HK-2 (cell line): ENCODE measurements at regions not wholly inside any gene's neighbourhood (a gene's known extent, or its start where the extent isn't known, plus 50 kb on each side); places are given as distances from the start of the nearest gene placed in this dataset.

ENCODE experiments used
- DNase-seq: peaks from one replicate; pipeline ENCODE4 v3.0.0-alpha.2; 2018; ENCODE audit not compliant: unreplicated experiment

DNA sequence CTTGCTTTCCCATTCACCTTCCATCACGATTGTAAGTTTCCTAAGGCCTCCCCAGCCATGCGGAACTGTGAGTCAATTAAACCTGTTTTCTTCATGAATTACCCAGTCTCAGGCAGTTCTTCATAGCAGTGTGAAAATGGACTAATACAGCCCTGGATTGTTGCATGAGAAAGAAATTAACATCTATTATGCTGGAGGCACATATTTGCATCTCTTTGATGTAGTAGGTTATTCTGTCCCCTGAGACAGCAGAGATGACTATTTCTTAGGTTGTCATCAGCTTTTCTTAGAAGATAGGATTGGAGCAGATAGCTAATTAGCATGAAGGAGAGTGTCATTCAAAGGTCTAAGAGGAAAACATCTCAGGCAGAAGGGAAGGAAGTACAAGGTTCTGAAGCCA lies 166.2 kb downstream of the OMA1 start:
- DNase-seq = no peak

DNA sequence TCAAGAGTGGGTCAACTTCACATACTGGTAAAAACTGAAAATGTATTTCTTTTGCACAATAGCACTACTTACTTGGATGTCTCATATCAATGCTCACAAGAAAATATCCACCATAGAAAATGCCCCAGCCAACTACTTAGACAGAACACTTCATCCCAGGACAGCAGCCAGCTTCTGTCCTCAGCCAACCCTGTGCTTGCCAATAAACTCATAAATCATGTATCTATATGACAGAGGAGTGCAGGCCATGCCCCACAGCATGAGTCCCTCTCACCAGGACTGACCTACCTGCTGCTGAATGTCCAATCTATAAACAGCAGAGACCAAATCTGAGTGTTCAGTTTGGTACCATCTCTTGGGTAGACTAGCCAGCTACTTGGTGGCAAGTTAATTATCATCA lies 179.3 kb downstream of the OMA1 start:
- DNase-seq = no peak

DNA sequence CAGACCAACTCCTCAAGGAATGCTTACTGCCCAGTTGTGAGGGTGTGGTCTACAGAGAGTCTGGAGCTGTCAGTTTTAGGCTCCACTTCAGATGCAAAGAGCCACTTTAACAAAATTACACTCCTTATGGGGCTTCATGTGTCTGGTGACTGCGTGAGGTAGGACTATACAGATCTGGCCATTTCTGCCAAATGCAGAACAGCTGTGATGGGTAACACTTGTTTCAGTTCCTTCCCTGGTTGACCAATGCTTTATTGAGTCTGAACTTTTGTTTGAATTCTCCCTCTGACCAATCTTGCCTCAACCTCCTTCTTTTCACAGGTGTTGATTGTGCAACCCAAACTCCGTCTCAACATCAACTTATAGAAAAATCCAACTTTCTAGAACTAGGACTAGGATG lies 181.2 kb downstream of the OMA1 start:
- DNase-seq = no peak

DNA sequence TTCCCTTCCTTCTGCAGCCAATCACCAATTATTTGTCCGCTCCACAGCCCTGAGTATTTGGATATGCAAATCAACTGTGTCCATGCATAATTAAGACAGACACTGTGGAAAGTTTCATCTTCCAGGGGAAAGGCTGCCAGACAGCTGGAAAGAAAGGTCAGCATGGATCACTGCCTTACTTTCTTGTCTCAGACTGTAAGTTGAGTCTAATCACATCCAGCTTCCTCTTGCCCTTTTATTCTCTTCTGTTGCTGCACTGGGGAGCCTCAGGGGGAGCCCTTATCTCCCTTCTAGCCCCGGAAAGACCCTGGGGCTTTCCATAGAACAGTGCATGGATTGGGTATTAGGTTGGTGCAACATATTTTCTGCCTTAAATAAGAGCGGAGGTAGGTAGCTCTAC lies 182.9 kb downstream of the OMA1 start:
- no peak for DNase-seq

DNA sequence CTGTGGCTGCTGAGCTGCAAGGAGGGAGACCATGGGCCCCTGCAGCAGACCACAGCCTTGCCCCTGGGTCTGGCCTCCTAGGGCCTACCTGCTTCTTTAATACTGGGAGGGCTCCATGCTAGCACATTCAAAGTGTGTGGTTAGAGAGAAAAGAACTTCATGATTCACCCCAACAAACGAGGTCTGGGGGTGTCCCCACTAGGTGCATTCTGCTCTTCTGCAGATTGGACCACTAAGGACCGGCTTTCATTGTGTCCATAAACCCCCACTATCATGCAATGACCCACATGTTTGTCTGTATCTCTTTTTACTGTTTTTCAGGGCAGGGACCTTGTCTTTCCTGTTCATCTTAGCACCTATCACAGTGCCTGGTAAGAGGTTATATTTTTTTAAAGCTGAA lies 185.4 kb downstream of the OMA1 start:
- DNase-seq = no peak

DNA sequence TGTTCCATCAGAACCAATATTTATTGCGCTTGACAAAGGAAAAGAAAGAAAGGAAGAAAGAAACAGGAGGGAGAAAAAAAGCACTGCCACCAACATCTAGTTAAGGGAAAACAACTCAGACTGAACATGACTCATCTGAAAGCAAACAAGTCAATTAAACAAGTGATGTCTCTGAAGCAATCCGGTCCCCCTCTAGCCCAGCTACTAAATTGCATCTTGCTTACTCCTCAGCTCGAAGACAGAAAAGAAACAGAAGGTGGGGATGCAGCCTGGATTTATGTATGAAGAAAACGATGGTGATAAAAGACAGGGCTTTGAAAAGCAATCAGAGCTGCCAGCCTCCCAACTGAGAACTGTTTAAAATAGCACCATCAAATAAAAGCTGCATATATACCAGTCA lies 188.2 kb downstream of the OMA1 start:
- DNase-seq = no peak

DNA sequence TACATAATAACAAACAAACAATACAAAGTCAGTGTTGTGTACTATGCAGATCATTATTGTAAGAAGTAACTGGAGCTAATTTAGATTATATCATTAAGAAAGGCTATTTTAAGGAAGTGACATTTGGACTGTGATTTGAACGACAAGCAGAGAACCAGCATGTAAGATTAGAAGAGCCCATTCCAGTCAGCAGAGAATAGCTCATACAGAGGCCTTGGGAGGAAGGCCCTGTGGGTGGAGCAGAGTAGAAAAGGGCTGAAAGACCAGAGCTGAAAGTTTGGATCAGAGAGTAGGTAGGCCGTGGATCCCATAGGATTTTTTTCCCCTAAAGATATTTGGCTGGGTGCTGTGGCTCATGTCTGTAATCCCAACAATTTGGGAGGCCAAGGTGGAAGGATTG lies 190.1 kb downstream of the OMA1 start:
- no peak for DNase-seq

DNA sequence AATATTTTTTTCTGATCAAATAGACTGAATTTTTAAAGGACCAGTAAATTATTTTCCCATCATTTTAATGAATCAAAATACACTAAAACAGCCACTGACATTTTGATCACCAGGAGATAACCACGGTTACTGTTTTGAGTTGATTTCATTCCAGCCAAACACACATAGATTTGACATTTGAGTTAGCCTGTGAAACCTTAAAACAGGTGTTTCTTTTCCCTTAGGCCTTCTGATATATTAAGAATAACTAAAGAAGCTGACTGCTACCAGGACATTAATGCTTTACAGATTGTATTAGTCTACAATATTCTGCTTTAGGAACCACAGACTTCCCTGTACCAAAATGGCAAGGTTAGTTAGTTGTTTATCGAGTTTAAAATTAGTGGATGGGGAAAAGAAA lies 193.4 kb downstream of the OMA1 start:
- no peak for DNase-seq

DNA sequence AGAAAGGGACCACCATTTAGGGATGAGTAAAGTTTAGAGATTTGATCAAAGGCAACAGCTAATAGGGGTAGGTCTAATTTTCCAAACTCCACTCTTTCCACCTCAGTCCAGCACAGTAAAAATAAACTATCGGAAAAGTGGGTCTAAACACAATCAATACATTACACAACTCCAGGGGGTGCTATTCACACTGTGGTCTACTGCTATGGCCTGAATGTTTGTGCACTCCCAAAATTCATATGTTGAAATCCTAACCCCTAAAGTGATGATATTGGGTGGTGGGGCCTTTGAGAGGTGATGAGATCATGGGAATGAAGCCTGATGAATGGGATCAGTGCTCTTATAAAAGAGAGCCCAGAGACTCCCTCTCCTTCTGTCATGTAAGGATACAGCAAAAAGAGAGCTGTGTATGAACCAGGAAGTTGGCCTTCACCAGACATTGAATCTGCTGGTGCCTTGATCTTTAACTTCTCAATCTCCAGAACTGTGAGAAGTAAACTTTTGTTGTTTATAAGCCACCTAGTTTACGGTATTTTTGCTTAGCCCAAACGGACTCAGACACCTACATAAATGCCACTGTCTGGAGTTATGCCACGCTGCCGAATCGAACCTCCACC lies 193.9 kb downstream of the OMA1 start:
- DNase-seq = no peak

DNA sequence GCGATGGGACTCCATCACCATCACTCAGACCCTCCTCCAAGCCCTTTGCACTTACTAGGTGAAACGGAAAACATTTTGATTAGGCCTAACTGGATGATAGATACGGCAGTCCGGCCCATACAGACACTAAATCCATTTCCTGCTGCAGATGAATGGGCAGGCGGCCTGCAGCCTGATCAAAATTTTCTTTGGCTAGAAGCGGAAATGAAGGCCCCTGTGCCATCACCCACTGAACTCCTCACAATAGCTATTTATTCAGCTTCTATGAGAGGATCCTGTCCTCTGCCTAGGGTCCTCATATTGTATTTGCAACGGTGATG lies 200.5 kb downstream of the OMA1 start:
- DNase-seq = no peak

DNA sequence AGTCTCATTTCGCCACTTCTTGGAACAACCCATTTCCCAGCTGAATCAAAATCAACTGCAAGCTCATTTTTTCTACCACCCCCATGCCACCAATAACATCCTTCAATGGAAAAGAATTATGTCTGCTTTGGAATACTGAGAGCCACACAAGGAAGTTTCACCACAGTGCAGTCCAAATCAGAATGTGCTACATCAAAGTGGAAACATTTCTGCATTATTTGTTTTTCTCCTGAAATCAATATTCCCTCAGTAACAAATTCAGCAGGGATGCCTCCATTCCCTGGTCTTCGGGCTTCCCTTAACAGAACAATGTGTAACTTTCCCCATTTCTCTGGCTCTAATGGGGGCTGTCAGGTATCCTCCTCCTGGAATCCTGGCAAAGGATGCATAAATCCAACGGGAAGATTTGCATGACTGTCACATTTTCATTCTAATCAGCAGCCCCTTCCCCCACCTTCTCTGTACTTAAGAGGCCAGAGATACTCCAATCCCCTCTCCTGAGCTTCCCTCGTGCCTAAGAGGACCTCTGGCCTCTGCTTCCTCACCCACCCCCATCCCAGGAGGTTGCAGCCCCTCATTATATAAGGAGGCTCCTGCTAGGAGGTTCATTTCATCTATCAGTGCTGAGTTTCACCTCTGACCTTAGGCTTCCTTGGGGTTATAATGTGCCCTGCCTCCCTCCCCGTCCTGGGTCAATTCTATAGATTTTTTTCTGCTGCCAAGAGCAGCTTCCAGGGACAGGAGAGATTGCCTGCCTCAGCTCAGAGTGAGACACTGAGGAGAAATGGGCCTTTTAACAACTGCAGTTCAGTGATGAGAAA lies 201.1 kb downstream of the OMA1 start:
- no peak for DNase-seq

DNA sequence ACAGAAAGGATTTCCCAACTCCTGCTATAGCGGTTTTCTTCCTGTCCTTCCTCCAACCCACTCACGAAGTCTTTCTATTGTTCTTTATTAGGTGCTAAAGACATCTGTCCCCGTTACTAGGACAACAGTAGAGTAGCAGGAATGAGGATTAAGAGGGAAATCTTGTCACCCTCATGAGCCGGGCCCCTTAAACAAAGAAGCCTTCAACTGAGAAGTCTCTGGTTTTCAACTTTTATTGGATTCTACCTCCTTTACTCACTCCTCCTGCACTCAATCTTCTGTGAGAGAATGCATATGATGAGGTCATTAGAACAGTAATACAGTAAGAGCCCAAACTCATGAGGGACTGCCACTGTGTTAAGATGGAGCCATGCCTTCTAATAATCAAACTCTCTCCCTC lies 206.3 kb downstream of the OMA1 start:
- DNase-seq = no peak

DNA sequence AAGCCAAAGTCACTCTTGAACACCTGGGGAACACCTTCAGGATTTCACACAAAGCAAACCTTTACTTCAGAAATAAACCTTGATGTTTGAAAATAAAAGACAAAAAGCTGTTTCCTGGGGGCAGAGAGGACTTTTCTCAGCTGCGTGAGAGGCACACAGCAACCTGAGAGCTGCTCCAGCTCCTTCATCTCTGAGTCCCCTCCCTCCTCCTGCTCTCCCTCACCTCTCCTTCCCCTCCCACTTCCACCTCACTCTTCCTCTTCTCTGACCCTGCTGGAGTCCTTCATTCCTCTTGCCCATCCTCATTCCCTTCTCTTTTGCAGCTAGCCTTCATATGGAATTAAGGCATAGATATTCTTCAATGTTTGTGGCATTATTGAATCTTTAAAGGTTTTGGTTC lies 208.4 kb downstream of the OMA1 start:
- no peak for DNase-seq

DNA sequence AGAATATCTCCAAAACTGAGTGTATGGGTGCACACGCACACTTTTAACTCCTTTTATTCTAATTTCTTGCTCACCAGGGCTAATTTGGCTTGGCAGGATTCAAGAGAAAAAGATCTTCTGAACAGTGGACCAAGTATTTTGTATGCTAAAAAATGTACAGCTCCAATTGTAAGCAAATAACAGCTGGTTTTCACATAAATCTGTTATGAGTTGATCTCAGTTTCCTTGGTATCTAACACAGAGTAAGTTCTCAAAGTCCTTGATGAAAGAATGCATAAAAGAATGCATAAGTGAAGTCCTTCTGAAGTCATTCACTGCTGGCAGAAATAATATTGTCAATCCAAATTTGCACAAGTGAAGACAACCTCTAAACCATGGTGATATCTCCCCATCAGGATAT lies 213.0 kb downstream of the OMA1 start:
- DNase-seq = no peak

DNA sequence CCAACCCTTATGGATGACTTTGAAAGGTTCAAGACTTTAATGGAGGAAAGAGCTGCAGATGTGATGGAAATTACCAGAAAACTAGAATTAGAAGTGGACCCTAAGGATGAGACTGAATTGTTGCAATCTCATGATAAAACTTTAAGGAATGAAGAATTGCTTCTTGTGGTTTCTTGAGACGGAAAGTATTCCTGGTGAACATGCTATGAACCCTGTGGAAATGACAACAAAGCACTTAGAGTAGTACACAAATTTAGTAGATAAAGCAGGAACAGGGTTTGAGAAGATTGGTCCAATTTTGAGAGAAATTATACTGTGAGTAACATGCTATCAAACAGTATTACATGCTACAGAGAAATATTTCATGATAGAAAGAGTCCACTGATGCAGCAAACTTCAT lies 215.4 kb downstream of the OMA1 start:
- DNase-seq = no peak

DNA sequence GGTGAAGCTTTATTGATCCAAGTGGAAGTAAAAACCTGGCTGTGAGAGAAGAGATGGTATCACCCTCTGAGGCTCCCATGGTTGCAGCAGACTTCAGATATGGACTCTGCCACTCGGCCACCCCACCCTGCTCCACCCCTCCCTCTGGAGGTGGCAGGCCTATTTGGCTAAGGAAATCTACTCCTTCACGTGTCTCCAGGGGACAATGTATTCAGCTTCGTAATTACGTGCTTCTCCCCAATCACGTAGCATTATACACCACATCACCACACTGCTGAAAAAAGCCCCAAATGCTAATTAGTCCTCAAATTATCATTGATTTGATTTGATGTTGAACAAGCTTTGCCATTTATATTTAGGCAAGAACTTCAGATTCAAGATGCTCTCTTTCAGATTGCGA lies 220.7 kb downstream of the OMA1 start:
- DNase-seq = no peak

DNA sequence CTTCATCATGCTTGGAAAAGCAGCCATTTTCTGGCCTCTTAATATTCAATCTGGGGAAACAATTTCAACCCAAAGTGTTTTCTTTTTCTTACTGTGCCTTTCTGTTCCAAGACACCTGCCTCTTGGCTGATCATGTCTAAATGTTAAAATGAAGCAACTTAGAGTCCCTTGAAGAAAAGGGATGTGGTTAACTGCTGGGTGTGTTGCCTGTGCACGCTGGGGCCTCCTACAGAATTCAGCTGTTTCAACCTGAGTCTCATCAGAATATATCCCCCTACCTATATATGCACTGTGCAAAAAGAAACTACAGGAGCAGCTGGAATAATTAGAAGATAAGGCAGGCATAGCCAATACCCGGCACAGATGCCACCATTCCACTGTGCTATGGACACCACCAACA lies 222.0 kb downstream of the OMA1 start:
- DNase-seq = no peak

DNA sequence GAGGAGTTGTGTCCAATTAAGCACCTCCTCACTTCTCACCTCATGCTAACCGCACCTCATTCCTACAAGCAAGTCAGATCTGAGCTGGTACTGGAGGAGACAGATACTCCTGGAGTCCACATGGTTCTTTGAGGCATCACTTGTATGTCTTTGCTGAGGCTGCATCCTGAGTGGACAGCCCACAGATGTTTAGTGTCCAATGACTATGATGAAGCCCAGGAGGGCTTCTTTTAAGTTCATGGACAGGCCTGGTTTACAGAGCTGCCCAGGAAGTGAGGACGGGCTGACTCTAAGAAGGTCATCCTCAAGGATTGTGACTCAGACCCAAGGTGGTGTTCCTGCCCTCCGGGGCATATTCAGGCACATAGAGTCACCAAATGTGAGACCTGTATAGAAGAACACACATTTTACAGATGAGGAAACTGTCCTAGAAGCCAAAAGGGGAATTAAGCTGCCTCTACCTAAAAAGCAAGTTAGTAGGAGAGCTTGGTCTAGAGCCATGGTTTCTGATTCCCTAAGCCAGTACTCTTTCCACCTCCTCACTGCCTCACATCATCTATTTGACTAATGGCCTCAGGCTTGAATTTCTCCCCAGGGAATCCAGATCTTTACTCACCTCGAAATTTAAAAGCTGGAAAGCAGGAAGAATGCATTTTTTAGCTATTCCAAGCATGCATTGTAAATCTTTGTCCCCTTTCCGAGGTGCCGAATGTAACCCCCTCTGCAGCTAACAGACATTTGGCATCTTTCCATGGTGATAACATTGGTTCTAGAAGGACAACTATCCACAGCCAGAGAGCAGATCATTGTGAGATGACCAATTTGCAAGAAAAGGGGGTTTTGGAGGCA lies 228.1 kb downstream of the OMA1 start:
- DNase-seq = no peak

DNA sequence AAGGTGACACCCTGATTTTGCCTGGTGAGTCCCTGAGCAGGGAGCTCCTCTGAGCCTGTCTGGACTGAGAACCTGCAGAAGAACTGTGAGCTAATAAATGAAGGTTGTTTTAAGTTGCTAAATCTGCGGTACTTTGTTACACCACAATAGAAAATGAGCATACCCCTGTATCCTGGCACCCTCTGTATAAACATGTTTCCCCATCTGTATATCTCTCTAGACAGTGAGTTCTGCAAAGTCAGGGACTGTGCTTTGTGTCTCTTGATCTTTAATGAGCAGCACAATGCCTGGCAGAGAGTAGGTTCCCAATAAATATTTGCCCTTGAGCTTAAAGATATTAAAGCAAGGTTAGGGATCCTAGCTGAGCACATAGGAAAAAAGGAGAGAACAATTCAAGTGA lies 228.8 kb downstream of the OMA1 start:
- no peak for DNase-seq

DNA sequence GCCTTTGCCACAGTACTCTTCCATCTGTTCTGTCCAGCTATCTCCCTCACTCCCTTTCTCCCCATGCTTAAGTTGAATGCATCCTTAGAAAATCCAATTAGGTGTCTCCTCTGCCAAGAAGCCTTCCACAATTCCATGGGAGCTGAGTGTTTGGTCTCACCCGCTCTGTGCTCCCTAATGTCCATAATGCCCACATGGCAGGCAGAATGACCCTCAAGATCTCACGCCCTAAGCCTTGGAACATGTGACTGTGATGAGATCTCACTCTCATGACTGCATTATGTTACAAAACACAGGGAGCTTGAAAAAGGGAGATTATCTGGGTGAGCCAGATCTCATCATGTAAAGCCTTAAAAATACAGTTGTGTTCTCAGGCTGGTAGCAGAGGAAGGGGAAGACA lies 229.4 kb downstream of the OMA1 start:
- DNase-seq = no peak

DNA sequence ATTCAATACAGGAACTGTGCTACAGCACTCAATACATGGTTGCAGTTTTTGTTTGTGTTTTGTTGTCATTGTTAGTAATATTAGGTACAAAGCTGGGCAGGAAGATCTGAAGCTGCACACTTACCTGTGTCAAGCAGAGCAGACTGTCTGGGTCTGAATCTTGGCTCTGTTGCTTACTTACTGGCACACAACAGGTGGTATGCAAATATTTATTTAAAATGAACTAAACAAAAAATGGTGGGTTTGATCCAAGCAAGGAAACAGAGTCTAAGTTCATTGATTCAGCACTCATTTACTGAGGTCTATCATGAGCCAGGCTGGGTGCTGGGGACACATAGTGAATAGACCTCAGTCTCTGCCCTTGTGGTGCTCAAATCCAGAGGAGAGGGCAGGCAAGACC lies 230.4 kb downstream of the OMA1 start:
- DNase-seq = no peak

DNA sequence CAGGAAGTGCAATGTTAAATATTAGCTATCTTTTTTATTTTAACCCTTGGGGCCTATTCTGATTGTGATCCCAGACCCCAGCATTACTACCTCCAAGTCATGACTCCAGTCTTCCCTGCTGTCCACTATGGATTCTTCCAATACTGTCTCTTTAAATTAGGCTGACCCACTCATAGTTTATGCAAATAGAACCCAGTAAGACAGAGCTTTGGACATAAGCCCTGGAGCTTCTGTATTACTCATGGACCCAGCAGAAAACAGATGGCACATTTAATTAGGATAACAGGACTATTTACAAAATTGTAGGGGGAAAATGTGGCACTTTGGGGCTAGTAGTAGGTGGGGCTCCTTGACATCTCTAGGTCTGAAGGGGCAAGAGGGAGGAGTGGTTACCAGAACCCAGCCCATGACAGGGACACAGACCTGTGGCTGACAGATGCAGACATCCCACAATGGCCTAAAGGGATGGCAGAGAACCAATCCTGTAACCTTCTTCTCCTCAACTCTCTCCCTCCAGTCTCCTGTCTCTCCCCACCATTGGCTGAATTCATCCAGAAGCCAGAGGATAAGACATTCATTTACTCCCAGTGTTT lies 233.5 kb downstream of the OMA1 start:
- DNase-seq = no peak

DNA sequence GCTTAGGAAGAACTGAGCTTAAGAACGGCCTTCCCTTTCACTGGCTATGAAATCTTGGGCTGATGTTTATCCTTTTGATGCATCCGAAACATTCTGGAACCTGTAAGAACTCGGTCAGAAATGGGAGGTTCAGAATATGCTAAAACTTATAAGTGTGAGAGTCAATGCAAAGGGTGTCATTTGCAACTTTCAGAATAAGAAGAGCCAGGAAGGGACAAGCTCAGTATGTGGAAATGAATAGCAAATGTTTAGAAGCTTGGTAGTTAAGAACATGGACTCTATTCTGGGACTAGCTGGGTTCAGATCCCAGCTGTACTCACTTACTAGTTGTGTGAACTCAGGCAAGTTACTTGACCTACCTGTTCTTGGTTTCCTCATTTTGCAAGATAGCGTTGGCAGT lies 234.1 kb downstream of the OMA1 start:
- no peak for DNase-seq
